GM18867 (cell line): ENCODE measurements at regions not wholly inside any gene's neighbourhood (a gene's known extent, or its start where the extent isn't known, plus 50 kb on each side); places are given as distances from the start of the nearest gene placed in this dataset.

Experiments
- ATAC-seq: cut with Tn5 transposase; IDR thresholded peaks from one replicate; pipeline ENCODE4 v1.9.1; 2021; ENCODE audit warnings: mild to moderate bottlenecking, moderate library complexity; ENCODE audit not compliant: unreplicated experiment

- ATAC-seq = no peak
Observed at GRCh38 chr18:7349181-7349837, 118.4 kb downstream of the LRRC30 start.

DNA sequence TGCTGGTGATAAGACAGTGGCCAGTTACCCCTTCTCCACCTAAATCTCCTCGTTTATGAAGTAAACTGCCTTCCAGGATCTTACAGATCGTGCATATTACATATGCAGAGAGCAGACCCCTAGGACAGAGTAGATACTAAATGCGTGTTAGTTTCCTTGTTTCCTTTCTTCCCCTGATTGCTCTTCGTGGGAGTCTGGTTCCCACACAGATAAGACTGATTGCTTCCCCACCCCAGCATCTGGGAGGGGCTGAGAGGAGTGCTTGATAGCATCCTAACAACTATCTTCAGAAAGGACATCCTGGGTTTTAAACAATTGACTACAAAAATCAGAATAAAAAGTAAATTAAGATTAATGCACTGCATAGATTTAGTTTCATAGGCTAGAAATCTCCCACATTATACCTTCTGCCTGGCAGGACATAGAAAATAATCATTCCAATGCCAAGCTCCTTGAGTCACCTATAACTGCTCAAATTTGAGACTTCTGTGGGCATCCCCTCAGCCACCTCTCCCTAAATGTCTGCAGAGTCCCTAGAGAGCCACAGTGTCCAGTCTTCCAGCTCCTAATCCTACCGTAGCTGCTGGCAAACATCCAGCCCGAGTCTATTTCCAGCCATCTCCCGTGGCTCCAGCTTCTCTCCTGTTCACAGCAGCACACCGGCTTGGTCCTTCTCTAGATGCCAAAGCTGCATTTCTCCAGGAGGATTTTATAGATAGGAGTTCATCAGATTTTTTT is 128.3 kb downstream of the LRRC30 start:
- ATAC-seq = no peak

DNA sequence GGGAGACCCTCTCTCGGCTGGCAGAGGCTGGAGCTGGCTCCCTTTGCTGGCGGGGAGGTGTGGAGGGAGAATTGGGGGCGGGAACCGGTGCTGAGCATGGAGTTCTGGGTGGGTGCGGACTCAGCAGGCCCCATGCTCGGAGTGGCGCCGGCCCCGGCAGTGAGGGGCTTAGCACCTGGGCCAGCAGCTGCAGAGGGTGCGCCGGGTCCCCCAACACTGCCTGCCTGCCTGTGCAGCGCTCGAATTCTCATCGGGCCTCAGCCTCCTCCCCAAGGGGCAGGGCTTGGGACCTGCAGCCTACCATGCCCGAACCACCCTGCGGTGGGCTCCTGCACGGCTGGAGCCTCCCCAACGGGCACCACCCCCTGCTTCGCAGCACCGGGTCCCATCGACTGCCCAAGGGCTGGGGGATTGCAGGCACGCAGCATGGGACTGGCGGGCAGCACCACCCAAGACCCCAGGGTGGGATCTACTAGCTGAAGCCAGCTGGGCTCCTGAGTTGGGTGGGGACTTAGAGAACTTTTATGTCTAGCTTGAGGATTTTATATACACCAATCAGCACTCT is 129.8 kb downstream of the LRRC30 start:
- ATAC-seq = no peak

DNA sequence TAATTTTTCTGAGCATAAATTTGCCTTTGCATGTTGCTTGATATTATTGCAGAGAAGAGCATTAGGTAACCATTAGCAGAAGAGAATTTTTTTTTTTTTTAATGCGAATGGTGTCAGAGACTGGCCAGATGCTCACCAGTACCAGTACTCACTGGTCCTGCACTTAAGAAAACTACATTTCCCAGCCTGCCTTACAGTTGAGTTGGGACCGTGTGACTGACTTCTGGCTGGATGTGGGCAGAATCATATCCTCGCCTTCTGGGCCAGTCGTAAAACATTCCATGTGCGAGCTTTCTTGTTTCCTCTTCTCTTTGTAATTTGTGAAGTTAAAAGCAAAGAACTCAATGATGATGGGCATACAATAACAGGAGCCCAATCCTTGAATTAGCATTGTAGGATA is 132.4 kb downstream of the LRRC30 start:
- ATAC-seq = no peak

- no peak for ATAC-seq
Observed at GRCh38 chr18:7366597-7366996, 135.7 kb downstream of the LRRC30 start.

DNA sequence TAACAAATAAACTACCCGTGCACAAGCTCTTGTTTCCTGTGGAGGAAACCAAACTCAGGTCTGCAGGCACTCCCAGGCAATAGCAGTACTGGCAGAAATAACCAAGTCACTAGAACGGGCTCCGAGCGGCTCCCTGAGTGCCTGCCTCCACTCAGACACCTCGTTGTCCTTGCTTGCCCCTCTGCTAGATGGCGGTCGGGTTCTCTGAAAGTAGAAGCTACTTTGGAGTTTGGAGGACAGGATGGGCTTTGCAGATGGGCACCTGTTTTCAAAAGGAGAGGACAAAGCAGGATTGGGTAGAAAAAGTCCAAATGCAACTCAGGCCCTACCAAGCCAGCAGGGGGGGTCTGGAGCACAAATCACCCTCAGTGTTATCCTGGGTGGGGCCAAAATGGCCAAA is 136.4 kb downstream of the LRRC30 start:
- no peak for ATAC-seq

GRCh38 chr18:7369006-7369405 is 138.1 kb downstream of the LRRC30 start:
- ATAC-seq = no peak

DNA sequence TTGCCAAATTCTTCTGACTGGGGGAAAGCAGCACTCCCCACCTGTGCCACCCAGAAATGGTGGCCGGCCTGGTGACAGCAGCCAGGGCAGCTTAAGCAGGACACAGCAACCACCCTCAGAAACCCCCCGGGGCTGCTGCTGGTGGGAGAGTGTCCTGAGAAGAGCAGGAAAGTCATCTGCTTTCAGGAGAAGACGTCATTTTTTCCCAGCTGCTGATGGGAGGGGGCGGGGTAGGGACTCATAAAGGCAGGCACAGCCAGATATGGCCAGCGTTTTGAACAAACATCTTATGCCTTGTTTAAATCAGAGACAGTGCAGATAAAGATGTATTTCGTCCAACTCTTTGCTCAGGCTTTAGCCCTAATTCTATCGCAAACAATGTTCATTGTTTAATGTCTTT is 139.5 kb downstream of the LRRC30 start:
- no peak for ATAC-seq

DNA sequence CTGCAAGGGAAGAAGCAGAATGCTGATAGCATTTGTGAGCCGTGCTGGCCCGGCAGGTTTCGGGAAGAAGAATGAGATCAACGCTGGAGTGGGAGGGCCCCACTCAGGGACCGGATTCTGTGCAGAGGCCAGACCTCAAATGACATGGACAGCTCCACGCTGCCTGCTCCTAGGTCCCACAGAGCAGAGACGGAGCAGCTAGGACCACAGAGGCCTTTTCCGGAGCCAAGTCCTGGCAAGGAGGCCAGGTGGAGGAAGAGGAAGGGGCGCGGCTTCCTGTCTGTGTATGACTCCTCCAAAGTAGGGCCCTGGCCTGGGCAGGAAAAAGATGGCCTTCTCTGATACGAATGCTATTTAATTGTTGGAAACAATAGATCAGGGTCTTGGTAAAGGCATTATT is 139.9 kb downstream of the LRRC30 start:
- no peak for ATAC-seq

DNA sequence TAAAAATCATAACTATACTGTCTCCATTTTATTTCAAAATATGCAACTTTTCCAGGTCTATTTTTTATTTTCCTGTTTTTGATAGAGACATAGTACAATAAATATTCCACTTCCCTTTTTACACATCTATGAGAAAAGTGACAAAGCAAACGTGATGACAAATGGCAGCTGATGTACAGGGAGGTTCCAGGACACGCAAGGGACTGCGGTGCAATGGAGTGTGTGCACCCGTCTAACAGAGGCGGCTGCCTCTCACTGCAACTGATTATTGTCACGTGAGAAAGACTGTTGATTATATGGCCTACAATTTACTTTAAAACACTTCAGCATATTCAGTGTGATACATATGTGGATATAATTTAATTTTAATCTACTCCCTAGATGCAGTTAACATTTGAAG is 142.6 kb downstream of the LRRC30 start:
- no peak for ATAC-seq

GRCh38 chr18:7381307-7381706 is 150.4 kb downstream of the LRRC30 start:
- no peak for ATAC-seq

DNA sequence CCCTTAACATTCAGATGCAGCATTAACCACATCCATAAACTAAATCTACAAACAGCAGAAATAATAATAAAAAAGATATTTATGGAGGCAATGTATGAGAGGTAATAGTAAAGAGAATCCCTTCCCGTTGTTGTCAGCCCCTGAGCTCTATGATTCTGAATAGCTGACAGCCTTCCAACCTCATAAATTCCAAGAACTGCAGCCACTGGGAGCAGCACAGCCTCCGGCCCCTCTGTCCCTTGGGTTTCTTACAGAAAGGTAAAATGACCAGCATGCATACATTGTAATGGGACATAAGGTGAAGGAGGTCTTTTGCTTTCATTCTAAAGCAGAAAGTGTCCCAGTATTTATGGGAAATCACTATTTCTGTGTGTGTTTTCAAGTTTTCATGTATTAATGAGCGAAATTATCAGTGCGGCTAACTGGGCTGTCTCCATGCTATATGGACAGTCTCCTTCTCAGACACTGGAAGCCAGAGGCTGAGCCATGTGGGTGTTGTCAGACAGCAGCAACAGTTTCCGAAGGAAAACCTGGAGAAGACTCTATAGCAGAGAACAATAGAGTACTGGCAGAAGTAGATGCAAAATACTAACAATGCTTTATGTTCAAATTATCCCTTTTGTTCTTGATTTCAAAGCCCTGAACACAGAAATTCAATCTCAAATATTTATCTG is 151.6 kb downstream of the LRRC30 start:
- ATAC-seq = no peak

DNA sequence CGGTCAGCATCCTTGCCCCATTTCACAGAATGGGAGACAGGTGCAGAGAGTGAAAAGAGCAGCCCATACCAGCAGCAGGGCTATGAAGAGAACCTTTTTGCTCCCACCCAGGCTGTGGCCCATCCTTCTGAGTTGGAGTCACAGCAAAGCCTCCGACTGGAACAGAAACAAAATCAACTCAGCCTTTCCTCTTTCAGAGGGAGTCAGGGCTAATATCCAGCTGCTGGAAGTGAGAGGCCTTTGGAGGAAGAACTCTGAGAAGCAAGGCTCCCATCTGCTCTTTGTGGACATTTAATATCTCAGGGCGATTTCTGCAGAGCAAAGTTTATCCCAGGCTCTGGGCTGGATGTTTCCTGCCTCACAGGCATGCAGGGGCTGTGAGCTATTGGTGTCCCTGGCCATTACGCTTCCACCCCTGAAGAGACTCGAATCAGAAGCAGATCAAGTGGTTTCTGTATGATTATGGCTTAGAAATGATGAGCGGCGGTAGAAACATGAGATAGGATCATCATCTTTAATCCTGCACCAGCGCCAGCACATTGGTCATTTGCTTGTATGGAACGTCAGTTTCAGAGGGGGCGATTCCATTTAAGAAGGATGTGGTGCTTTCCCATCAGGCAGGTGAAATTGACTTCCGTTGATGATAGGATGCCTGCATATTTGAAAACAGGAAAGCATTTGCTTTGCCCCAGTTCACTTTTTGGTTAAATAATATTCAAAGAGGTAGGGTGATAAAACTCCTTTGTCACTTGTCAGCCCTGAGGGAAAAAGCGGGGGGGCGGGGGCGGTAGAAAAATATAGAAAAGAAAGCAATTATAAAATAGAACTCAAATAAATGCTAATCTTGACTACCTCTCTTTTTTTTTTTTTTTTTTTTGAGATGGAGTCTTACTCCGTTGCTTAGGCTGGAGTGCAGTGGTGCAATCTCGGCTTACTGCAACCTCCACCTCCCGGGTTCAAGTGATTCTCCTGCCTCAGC is 152.4 kb downstream of the LRRC30 start:
- ATAC-seq = no peak

DNA sequence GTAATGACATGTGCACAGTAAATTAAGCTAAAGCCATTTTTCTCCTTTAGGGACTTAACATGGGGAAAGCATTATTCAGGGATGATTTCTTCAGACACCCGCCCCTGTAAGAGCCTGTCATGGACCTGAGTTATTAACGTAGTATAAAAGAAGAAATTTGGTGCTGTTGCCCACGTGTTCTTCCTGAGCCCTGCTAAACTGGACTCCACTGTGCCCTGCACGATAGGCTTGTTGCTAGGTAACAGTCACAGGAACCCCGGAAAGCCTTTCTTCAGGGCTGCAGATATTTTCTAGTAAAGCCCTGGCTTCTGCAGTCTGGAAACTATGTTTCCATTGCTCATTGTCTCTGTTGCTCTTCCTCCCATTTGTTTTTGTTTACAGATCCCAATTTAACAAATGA is 157.9 kb downstream of the LRRC30 start:
- no peak for ATAC-seq

- no peak for ATAC-seq
Observed at GRCh38 chr18:7390731-7391492, 160.0 kb downstream of the LRRC30 start.

DNA sequence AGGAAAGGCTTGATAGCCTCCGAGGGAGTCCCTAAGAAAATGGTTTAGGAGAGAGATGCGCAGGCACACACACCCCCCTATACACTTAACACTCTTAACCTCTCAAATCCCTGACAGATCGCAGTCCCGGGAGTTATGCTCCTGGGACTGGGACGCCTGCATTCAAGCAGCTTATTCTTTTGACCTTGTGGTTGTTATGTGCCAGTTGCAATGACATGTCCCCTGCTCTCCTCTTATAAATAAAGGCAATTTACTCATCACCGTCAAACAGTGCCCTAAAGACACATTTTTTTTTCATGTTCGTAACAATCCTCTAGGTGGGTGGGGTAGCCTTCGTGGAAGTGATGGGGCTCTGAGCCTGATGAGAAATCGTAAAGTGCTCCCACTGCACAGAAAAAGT is 162.2 kb downstream of the LRRC30 start:
- ATAC-seq = no peak

- no peak for ATAC-seq
Observed at GRCh38 chr18:7394050-7394659, 163.3 kb downstream of the LRRC30 start.

DNA sequence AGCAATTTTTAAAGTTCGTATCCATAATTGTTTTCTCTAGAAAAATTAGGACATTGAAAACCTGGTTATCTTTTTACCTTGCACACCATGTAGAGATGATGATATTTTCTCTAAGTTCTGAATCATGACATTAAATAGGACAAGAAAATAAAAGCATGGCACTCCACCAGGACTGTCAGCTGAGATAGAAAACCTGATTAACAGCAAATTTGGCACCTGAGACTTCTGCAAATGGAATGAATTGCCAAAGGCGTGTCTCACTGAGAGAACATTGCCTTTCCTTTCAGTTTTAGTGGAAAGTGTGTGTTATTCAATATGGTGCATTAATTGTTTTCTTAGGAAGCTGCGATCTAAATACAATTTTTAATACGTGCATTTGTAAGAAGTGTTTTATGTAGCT is 164.7 kb downstream of the LRRC30 start:
- ATAC-seq = no peak

- no peak for ATAC-seq
Observed at GRCh38 chr18:7413906-7414305, 153.2 kb upstream of the PTPRM start.

DNA sequence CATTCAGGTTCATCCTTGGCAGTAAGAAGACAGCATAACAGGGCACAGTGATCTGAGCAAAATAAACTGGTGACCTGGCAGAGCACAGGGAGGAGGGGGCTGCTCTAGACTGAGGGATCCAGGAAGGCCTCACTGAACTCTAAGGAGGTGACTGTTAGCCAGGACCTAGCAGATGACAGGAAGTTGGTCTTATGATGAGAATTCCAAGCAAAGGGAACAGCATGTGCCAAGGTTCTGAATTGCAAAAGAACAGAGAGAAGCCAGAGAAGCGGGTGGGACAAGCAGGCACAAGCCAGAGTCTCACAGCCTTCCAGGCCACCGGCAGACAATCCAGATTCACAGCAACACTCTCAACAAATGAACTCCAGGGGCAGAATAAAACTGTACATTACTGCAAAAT is 152.7 kb upstream of the PTPRM start:
- no peak for ATAC-seq
